CD4-positive, alpha-beta T cell treated with Interleukin-15 for 1 hour (primary cell): ENCODE measurements at regions not wholly inside any gene's neighbourhood (a gene's known extent, or its start where the extent isn't known, plus 50 kb on each side); places are given as distances from the start of the nearest gene placed in this dataset.

Experiments
- DNase-seq: peaks from one replicate; pipeline ENCODE4 v3.0.0-alpha.2; 2020

- DNase-seq: no peak
These were observed 568.2 kb upstream of the CCDC54 start for GRCh38 chr3:106809041-106809440.

- DNase-seq: no peak
These were observed 567.5 kb upstream of the CCDC54 start for GRCh38 chr3:106809623-106810299.

GRCh38 chr3:106810300-106810875 lies 566.9 kb upstream of the CCDC54 start:
- no peak for DNase-seq

- DNase-seq: no peak
These were observed 565.9 kb upstream of the CCDC54 start for GRCh38 chr3:106811376-106811775.

GRCh38 chr3:106813742-106814141 lies 563.5 kb upstream of the CCDC54 start:
- DNase-seq: no peak

- no peak for DNase-seq
These were observed 563.0 kb upstream of the CCDC54 start for GRCh38 chr3:106814231-106814630.

- no peak for DNase-seq
These were observed 560.4 kb upstream of the CCDC54 start for GRCh38 chr3:106816838-106817237.

- DNase-seq: no peak
These were observed 559.5 kb upstream of the CCDC54 start for GRCh38 chr3:106817706-106818105.

- DNase-seq: no peak
These were observed 557.8 kb upstream of the CCDC54 start for GRCh38 chr3:106819440-106819839.

GRCh38 chr3:106820726-106821362 lies 556.4 kb upstream of the CCDC54 start:
- no peak for DNase-seq

GRCh38 chr3:106821801-106822200 lies 555.4 kb upstream of the CCDC54 start:
- no peak for DNase-seq

- DNase-seq: no peak
These were observed 555.0 kb upstream of the CCDC54 start for GRCh38 chr3:106822204-106822603.

GRCh38 chr3:106823701-106824100 lies 553.5 kb upstream of the CCDC54 start:
- DNase-seq: no peak

- DNase-seq: no peak
These were observed 552.4 kb upstream of the CCDC54 start for GRCh38 chr3:106824856-106825255.

GRCh38 chr3:106825962-106826605 lies 551.2 kb upstream of the CCDC54 start:
- no peak for DNase-seq

GRCh38 chr3:106826791-106827311 lies 550.4 kb upstream of the CCDC54 start:
- no peak for DNase-seq

- DNase-seq: no peak
These were observed 549.6 kb upstream of the CCDC54 start for GRCh38 chr3:106827515-106828213.

- DNase-seq: no peak
These were observed 548.0 kb upstream of the CCDC54 start for GRCh38 chr3:106829206-106829605.

GRCh38 chr3:106830334-106830733 lies 546.9 kb upstream of the CCDC54 start:
- DNase-seq: no peak

- no peak for DNase-seq
These were observed 540.3 kb upstream of the CCDC54 start for GRCh38 chr3:106836906-106837305.

GRCh38 chr3:106837616-106838015 lies 539.6 kb upstream of the CCDC54 start:
- no peak for DNase-seq

GRCh38 chr3:106839576-106840280 lies 537.5 kb upstream of the CCDC54 start:
- no peak for DNase-seq
